ENCODE measurements at regions not wholly inside any gene's neighbourhood (a gene's known extent, or its start where the extent isn't known, plus 50 kb on each side); places are given as distances from the start of the nearest gene placed in this dataset.

GRCh38 chr4:144403893-144404292, 242.1 kb upstream of the HHIP start (continued):
- TF ChIP-seq ZNF462 (CRISPR knock-in tag; IDR thresholded peaks at IDR 0.05): no peak
- TF ChIP-seq NANOG (IDR thresholded peaks at IDR 0.05; ENCODE audit: borderline replicate concordance): no peak
- no peak for TF ChIP-seq REST (IDR thresholded peaks at IDR 0.05; ENCODE audit: unreplicated experiment)

GRCh38 chr4:144409525-144409924, 236.4 kb upstream of the HHIP start:
- Mint-ChIP-seq H3K4me3 (no peak overlapping the region), H3K36me3 (ENCODE audit: low read depth) (no peaks in the 10 kb centered on the region), H3K4me1 (peaks cover 2% of the 10 kb centered on the region; the same call in 1 of the 3 replicates), H3K27me3 (ENCODE audit: insufficient read depth, low read depth, poor library complexity) (peaks cover 2% of the 10 kb centered on the region), H3K27ac (no peak overlapping the region), H3K9me3 (no peaks in the 10 kb centered on the region)
- no peaks in the 10 kb centered on the region for H3K79me2 ChIP-seq (replicated peaks; ENCODE audit: insufficient read depth)
- no peak overlapping the region for H2AFZ ChIP-seq
- H3K4me3 ChIP-seq: no peak overlapping the region
- H3K9me2 ChIP-seq (ENCODE audit: insufficient read depth): peaks cover 6% of the 10 kb centered on the region; the same call in 1 of the 2 replicates
- H3K27ac ChIP-seq (ENCODE audit: low read depth): no peak overlapping the region
- H4K20me1 ChIP-seq (replicated peaks; ENCODE audit: insufficient read depth): no peaks in the 10 kb centered on the region
- H3K4me2 ChIP-seq: no peak overlapping the region
- no peaks in the 10 kb centered on the region for H3F3A ChIP-seq (replicated peaks; ENCODE audit: low read depth)
- H3K4me1 ChIP-seq (ENCODE audit: insufficient read depth): 0 out of 2 replicates have a peak, but pooled peaks cover 4% of the 10 kb centered on the region
- no peaks in the 10 kb centered on the region for H3K27me3 ChIP-seq (ENCODE audit: insufficient read depth)
- no peaks in the 10 kb centered on the region for H3K36me3 ChIP-seq (ENCODE audit: insufficient read depth)
- DNase-seq (ENCODE audit: low spot score) (no peak), ATAC-seq (no peak)
- no peak for TF ChIP-seq JUNB (IDR thresholded peaks at IDR 0.05; ENCODE audit: unreplicated experiment)
- TF ChIP-seq REST (IDR thresholded peaks at IDR 0.05; ENCODE audit: unreplicated experiment): no peak
- TF ChIP-seq CREB1 (CRISPR knock-in tag; IDR thresholded peaks at IDR 0.05; ENCODE audit: low read depth): no peak
- no peak for TF ChIP-seq ZNF331 (CRISPR knock-in tag; IDR thresholded peaks at IDR 0.05; ENCODE audit: low read depth)
- TF ChIP-seq EZH2phosphoT487 (IDR thresholded peaks at IDR 0.05; ENCODE audit: unreplicated experiment): no peak
- no peak for TF ChIP-seq EZH2 (IDR thresholded peaks at IDR 0.05; ENCODE audit: low read depth, unreplicated experiment)
